ENCODE measurements at regions not wholly inside any gene's neighbourhood (a gene's known extent, or its start where the extent isn't known, plus 50 kb on each side); places are given as distances from the start of the nearest gene placed in this dataset.

DNA sequence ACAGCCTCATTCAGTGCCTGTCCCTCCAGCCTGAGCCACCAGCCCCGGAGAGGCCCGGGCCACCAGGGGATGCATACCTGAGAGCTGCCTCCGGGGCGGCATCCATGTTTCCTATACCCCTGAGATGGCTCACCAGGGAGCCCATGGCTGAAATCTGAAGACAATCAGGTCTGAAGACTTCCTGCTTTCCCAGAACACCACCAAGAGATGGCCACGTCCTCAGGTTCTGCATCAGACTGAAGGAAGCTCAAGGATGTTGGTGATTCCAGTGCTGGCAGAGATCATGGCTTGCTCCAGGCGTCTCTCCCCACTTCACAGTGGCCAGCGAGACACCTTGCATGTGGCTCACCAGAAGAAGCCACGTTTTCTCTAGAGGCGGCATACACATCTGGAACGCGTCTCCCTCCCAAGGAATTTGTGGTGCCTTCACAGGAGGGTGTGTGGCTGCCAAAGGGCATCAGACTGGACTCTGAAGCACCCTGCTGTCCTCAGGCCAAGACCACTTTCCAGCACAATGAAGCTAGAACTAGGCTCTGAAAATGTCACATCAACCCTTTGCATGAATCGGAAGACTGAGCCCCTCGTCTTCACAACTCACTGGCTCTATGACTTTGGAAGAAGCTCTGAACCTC lies 170.7 kb upstream of the IRF2BP2 start (continued):
- TF ChIP-seq MYC (IDR thresholded peaks at IDR 0.05; ENCODE audit: low read depth, low read length) (0 out of 2 replicates have a peak, but pooled peaks have one; percentile 23), MYC (CRISPR knock-in tag; IDR thresholded peaks at IDR 0.05; ENCODE audit: borderline replicate concordance, low read depth) (no peak), KLF10 (CRISPR knock-in tag; IDR thresholded peaks at IDR 0.05) (no peak), CAMTA2 (CRISPR knock-in tag; conservative IDR thresholded peaks at IDR 0.05) (0 out of 2 replicates have a peak, but pooled peaks have one; percentile 23), ZNF354B (CRISPR knock-in tag; IDR thresholded peaks at IDR 0.05) (no peak), CBX1 (IDR thresholded peaks at IDR 0.05; ENCODE audit: low read depth) (no peak; the same call in 1 of the 2 replicates), MCM7 (IDR thresholded peaks at IDR 0.05) (0 out of 4 replicates have a peak, but pooled peaks of 1 of the 2 experiments have one; percentile 28), ZNF707 (CRISPR knock-in tag; conservative IDR thresholded peaks at IDR 0.05) (no peak)
- TF ChIP-seq, protein P1, sequence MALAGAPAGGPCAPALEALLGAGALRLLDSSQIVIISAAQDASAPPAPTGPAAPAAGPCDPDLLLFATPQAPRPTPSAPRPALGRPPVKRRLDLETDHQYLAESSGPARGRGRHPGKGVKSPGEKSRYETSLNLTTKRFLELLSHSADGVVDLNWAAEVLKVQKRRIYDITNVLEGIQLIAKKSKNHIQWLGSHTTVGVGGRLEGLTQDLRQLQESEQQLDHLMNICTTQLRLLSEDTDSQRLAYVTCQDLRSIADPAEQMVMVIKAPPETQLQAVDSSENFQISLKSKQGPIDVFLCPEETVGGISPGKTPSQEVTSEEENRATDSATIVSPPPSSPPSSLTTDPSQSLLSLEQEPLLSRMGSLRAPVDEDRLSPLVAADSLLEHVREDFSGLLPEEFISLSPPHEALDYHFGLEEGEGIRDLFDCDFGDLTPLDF (CRISPR knock-in tag; IDR thresholded peaks at IDR 0.05) = no peak
- TF ChIP-seq, protein P2, sequence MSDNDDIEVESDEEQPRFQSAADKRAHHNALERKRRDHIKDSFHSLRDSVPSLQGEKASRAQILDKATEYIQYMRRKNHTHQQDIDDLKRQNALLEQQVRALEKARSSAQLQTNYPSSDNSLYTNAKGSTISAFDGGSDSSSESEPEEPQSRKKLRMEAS (CRISPR knock-in tag; IDR thresholded peaks at IDR 0.05) = 0 out of 2 replicates have a peak, but pooled peaks have one; percentile 10

DNA sequence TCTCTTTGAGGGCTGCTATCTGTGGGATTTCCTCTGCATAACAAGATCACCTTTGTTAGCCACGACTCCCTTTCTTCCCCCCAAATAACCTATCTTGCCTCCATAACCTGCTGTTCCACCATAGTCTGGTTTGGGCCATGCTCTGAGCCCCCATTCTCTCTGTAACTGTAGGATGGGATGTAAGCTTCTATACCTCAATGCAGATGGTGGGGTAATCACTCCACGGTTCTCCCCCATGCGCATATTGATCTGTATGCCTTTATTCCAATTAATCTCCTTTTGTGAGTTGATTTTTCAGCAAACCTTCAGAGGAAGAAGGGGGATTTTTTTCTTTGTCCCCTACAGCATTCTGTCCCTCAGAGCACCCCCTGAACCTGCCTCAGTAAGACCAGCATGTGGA lies 170.1 kb upstream of the IRF2BP2 start:
- peaks cover 9 to 18% of the 10 kb centered on the region in 2 experiments for H3K4me1 ChIP-seq (replicated peaks in 1 of 2; ENCODE audit: control insufficient read depth in 2 of 2, insufficient read depth in 2 of 2, low read length in 2 of 2)
- ChIA-PET CTCF (ENCODE audit: low intra/inter-chr PET ratio) (no interaction called here), POLR2A (no interaction called here)
- no peak overlapping the region for H3K4me2 ChIP-seq (ENCODE audit: insufficient read depth, low read length)
- peaks cover 53 to 57% of the 10 kb centered on the region in 2 experiments for H3K27me3 ChIP-seq (ENCODE audit: control insufficient read depth in 2 of 2, insufficient read depth in 2 of 2, low read length in 2 of 2)
- no peaks in the 10 kb centered on the region for H3K9me3 ChIP-seq (replicated peaks; ENCODE audit: control insufficient read depth, insufficient read depth, low read depth, low read length)
- DNase-seq (ENCODE audit: extremely low read depth in 1 of 4, low spot score in 3 of 4) = peak in 1 of 4 experiments; percentile 33
- H3K9me1 ChIP-seq (ENCODE audit: control insufficient read depth, insufficient read depth, low read length) = no peaks in the 10 kb centered on the region
- H2AFZ ChIP-seq (ENCODE audit: low read depth, low read length) = no peak overlapping the region
- ATAC-seq = no peak
- no TSS peak for BruUV-seq (replicated peaks)
- 6% methylated on average over 3 of the region's 3 CpGs for WGBS (ENCODE audit: insufficient coverage, low coverage, missing lambda C conversion rate)
- peak overlapping the region in 1 of 2 experiments; percentile 2; a peak in 1 of 4 replicates for H3K9ac ChIP-seq (ENCODE audit: insufficient read depth in 1 of 2, low read depth in 2 of 2, low read length in 2 of 2)
- no peaks in the 10 kb centered on the region for H3K36me3 ChIP-seq (ENCODE audit: control insufficient read depth, insufficient read depth, low read length)
- H4K20me1 ChIP-seq (replicated peaks; ENCODE audit: control insufficient read depth, insufficient read depth, low read length) = no peaks in the 10 kb centered on the region
- FAIRE-seq = no peak
- no peak overlapping the region for H3K4me3 ChIP-seq
- in situ Hi-C loops (cut with MboI) = no loop called here
- H3K79me2 ChIP-seq (ENCODE audit: control insufficient read depth, insufficient read depth, low read length) = no peaks in the 10 kb centered on the region
- H3K27ac ChIP-seq (ENCODE audit: extremely low read depth, low read depth, low read length) = no peak overlapping the region
- intact Hi-C loops (cut with micrococcal nuclease) = no loop called here
- 0 out of 2 replicates have a peak, but pooled peaks have one; percentile 5 for TF ChIP-seq KDM2B (CRISPR knock-in tag; IDR thresholded peaks at IDR 0.05)
- TF ChIP-seq SMARCA4 (IDR thresholded peaks at IDR 0.05) = no peak
- TF ChIP-seq NFE2 (IDR thresholded peaks at IDR 0.05; ENCODE audit: low read depth) = no peak
- TF ChIP-seq HEY1 (CRISPR knock-in tag; IDR thresholded peaks at IDR 0.05; ENCODE audit: borderline replicate concordance) = no peak
- TF ChIP-seq, protein P3, sequence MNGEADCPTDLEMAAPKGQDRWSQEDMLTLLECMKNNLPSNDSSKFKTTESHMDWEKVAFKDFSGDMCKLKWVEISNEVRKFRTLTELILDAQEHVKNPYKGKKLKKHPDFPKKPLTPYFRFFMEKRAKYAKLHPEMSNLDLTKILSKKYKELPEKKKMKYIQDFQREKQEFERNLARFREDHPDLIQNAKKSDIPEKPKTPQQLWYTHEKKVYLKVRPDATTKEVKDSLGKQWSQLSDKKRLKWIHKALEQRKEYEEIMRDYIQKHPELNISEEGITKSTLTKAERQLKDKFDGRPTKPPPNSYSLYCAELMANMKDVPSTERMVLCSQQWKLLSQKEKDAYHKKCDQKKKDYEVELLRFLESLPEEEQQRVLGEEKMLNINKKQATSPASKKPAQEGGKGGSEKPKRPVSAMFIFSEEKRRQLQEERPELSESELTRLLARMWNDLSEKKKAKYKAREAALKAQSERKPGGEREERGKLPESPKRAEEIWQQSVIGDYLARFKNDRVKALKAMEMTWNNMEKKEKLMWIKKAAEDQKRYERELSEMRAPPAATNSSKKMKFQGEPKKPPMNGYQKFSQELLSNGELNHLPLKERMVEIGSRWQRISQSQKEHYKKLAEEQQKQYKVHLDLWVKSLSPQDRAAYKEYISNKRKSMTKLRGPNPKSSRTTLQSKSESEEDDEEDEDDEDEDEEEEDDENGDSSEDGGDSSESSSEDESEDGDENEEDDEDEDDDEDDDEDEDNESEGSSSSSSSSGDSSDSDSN (IDR thresholded peaks at IDR 0.05; ENCODE audit: borderline replicate concordance in 1 of 2, low read depth in 2 of 2, low read length in 2 of 2) = 0 out of 4 replicates have a peak, but pooled peaks of 1 of the 2 experiments have one; percentile 11
- TF ChIP-seq CBFB (CRISPR knock-in tag; IDR thresholded peaks at IDR 0.05) = no peak
- 0 out of 4 replicates have a peak, but pooled peaks of 1 of the 2 experiments have one; percentile 4 for TF ChIP-seq SIX5 (IDR thresholded peaks at IDR 0.05; ENCODE audit: borderline replicate concordance in 1 of 2, insufficient read depth in 1 of 2, low read depth in 1 of 2, low read length in 2 of 2)

All from K562 (cell line).